GM10248 (cell line): ENCODE measurements at regions not wholly inside any gene's neighbourhood (a gene's known extent, or its start where the extent isn't known, plus 50 kb on each side); places are given as distances from the start of the nearest gene placed in this dataset.

Source experiments
- CTCF ChIA-PET: fragments of 300-600 bp; sonication (Branson Sonifier 250); formaldehyde crosslinking; extraction: SDS; loops from one replicate; lab custom pipeline; 2021; ENCODE audit warnings: antibody characterized with exemption; lab: Yijun Ruan, JAX
- POLR2A ChIA-PET: fragments of 350-650 bp; sonication (Branson Sonifier 250); formaldehyde crosslinking; extraction: SDS; loops from one replicate; lab custom pipeline; 2020; ENCODE audit warnings: antibody characterized with exemption; lab: Yijun Ruan, JAX
- DNase-seq: peaks from one replicate; pipeline ENCODE4 v3.0.0; 2012; ENCODE audit errors: extremely low spot score
- CTCF ChIP-seq: IDR thresholded peaks from 2 replicates; pipeline ENCODE4 v1.5.1; 2012; ENCODE audit warnings: mild to moderate bottlenecking, low read depth; ENCODE audit errors: extremely low read depth, missing control alignments, control extremely low read depth

GRCh38 chrX:45774961-45775360, 574.3 kb upstream of the DIPK2B start:
- DNase-seq: no peak
- POLR2A ChIA-PET: no interaction called here
- CTCF ChIA-PET: interaction anchor here (1.3 kb wide), 1 partner anchor 27 kb away, joined by 4 read pairs; no protein-coding TSS in a partner anchor
- no peak for TF ChIP-seq CTCF

GRCh38 chrX:45773572-45773971, 572.9 kb upstream of the DIPK2B start:
- no peak for DNase-seq
- ChIA-PET CTCF (no interaction called here), POLR2A (no interaction called here)
- TF ChIP-seq CTCF: no peak

- DNase-seq: peak; percentile 25
- ChIA-PET CTCF (interaction anchor here (1.7 kb wide), 1 partner anchor 22 kb away, joined by 4 read pairs; no protein-coding TSS in a partner anchor), POLR2A (no interaction called here)
Observed at GRCh38 chrX:45771560-45772340, 571.1 kb upstream of the DIPK2B start.

GRCh38 chrX:45771114-45771513, 570.4 kb upstream of the DIPK2B start:
- CTCF ChIA-PET: interaction anchor here (1.2 to 1.7 kb wide), 2 partner anchors 12 to 22 kb away, joined by 3 to 4 read pairs; no protein-coding TSS in a partner anchor
- POLR2A ChIA-PET: no interaction called here
- DNase-seq: no peak
- TF ChIP-seq CTCF: no peak

More at GRCh38 chrX:45771560-45772340, 571.1 kb upstream of the DIPK2B start:
- no peak for TF ChIP-seq CTCF

GRCh38 chrX:45769761-45770582, 569.3 kb upstream of the DIPK2B start:
- ChIA-PET POLR2A (interaction anchor here (0.6 to 1.0 kb wide), 2 partner anchors 11 to 243 kb away, joined by 3 to 4 read pairs; no protein-coding TSS in a partner anchor), CTCF (interaction anchor here (0.7 to 1.7 kb wide), 3 partner anchors 11 to 31 kb away, joined by 3 to 4 read pairs (median 3); no protein-coding TSS in a partner anchor)
- DNase-seq: peak; percentile 65
- no peak for TF ChIP-seq CTCF

GRCh38 chrX:45768666-45769236, 568.1 kb upstream of the DIPK2B start:
- DNase-seq: no peak
- TF ChIP-seq CTCF: no peak
- ChIA-PET CTCF (no interaction called here), POLR2A (interaction anchor here (1.0 kb wide), 1 partner anchor 10 kb away, joined by 4 read pairs; no protein-coding TSS in a partner anchor)
